ENCODE measurements at regions not wholly inside any gene's neighbourhood (a gene's known extent, or its start where the extent isn't known, plus 50 kb on each side); places are given as distances from the start of the nearest gene placed in this dataset.

GRCh38 chr9:29004988-29005387, 1431.7 kb upstream of the C9orf72 start:
- Histone ChIP-seq H3K27me3 (replicated peaks; ENCODE audit: control insufficient read depth, insufficient read depth, low read length) (peaks cover 3% of the 10 kb centered on the region), H3K4me1 (ENCODE audit: control insufficient read depth, insufficient read depth, low read length) (no peaks in the 10 kb centered on the region), H3K9ac (ENCODE audit: low read length) (no peak overlapping the region), H3K9me3 (ENCODE audit: control insufficient read depth, low read length) (no peaks in the 10 kb centered on the region), H3K36me3 (ENCODE audit: control insufficient read depth, insufficient read depth, low read length, severe bottlenecking) (no peaks in the 10 kb centered on the region), H3K4me3 (ENCODE audit: low read length) (no peak overlapping the region)
- DNase-seq (ENCODE audit: low read depth): no peak

GRCh38 chr9:29006628-29007027, 1433.3 kb upstream of the C9orf72 start:
- H3K9ac ChIP-seq (ENCODE audit: low read length): no peak overlapping the region
- DNase-seq (ENCODE audit: low read depth): no peak
- no peaks in the 10 kb centered on the region for H3K4me1 ChIP-seq (ENCODE audit: control insufficient read depth, insufficient read depth, low read length)
- H3K36me3 ChIP-seq (ENCODE audit: control insufficient read depth, insufficient read depth, low read length, severe bottlenecking): no peaks in the 10 kb centered on the region
- H3K27me3 ChIP-seq (replicated peaks; ENCODE audit: control insufficient read depth, insufficient read depth, low read length): peaks cover 3% of the 10 kb centered on the region
- no peaks in the 10 kb centered on the region for H3K9me3 ChIP-seq (ENCODE audit: control insufficient read depth, low read length)
- no peak overlapping the region for H3K4me3 ChIP-seq (ENCODE audit: low read length)

GRCh38 chr9:29012911-29013310, 1439.6 kb upstream of the C9orf72 start:
- no peak for DNase-seq (ENCODE audit: low read depth)
- H3K36me3 ChIP-seq (ENCODE audit: control insufficient read depth, insufficient read depth, low read length, severe bottlenecking): no peaks in the 10 kb centered on the region
- H3K4me3 ChIP-seq (ENCODE audit: low read length): no peak overlapping the region
- no peaks in the 10 kb centered on the region for H3K9me3 ChIP-seq (ENCODE audit: control insufficient read depth, low read length)
- H3K27me3 ChIP-seq (replicated peaks; ENCODE audit: control insufficient read depth, insufficient read depth, low read length): no peaks in the 10 kb centered on the region
- H3K9ac ChIP-seq (ENCODE audit: low read length): no peak overlapping the region
- no peaks in the 10 kb centered on the region for H3K4me1 ChIP-seq (ENCODE audit: control insufficient read depth, insufficient read depth, low read length)

GRCh38 chr9:29021632-29022031, 1448.4 kb upstream of the C9orf72 start:
- no peaks in the 10 kb centered on the region for H3K9me3 ChIP-seq (ENCODE audit: control insufficient read depth, low read length)
- no peak overlapping the region for H3K4me3 ChIP-seq (ENCODE audit: low read length)
- no peak overlapping the region for H3K9ac ChIP-seq (ENCODE audit: low read length)
- no peak for DNase-seq (ENCODE audit: low read depth)
- no peaks in the 10 kb centered on the region for H3K27me3 ChIP-seq (replicated peaks; ENCODE audit: control insufficient read depth, insufficient read depth, low read length)
- no peaks in the 10 kb centered on the region for H3K36me3 ChIP-seq (ENCODE audit: control insufficient read depth, insufficient read depth, low read length, severe bottlenecking)
- H3K4me1 ChIP-seq (ENCODE audit: control insufficient read depth, insufficient read depth, low read length): no peaks in the 10 kb centered on the region

GRCh38 chr9:29038332-29038731, 1465.1 kb upstream of the C9orf72 start:
- H3K9ac ChIP-seq (ENCODE audit: low read length): no peak overlapping the region
- H3K27me3 ChIP-seq (replicated peaks; ENCODE audit: control insufficient read depth, insufficient read depth, low read length): no peaks in the 10 kb centered on the region
- peaks cover 10% of the 10 kb centered on the region for H3K4me1 ChIP-seq (ENCODE audit: control insufficient read depth, insufficient read depth, low read length)
- no peak overlapping the region for H3K4me3 ChIP-seq (ENCODE audit: low read length)
- H3K36me3 ChIP-seq (ENCODE audit: control insufficient read depth, insufficient read depth, low read length, severe bottlenecking): no peaks in the 10 kb centered on the region
- H3K9me3 ChIP-seq (ENCODE audit: control insufficient read depth, low read length): no peaks in the 10 kb centered on the region
- DNase-seq (ENCODE audit: low read depth): no peak

GRCh38 chr9:29039258-29039657, 1466.0 kb upstream of the C9orf72 start:
- H3K4me1 ChIP-seq (ENCODE audit: control insufficient read depth, insufficient read depth, low read length): peaks cover 10% of the 10 kb centered on the region
- no peaks in the 10 kb centered on the region for H3K27me3 ChIP-seq (replicated peaks; ENCODE audit: control insufficient read depth, insufficient read depth, low read length)
- no peaks in the 10 kb centered on the region for H3K36me3 ChIP-seq (ENCODE audit: control insufficient read depth, insufficient read depth, low read length, severe bottlenecking)
- no peak overlapping the region for H3K4me3 ChIP-seq (ENCODE audit: low read length)
- no peaks in the 10 kb centered on the region for H3K9me3 ChIP-seq (ENCODE audit: control insufficient read depth, low read length)
- H3K9ac ChIP-seq (ENCODE audit: low read length): no peak overlapping the region
- no peak for DNase-seq (ENCODE audit: low read depth)

- peaks cover 10% of the 10 kb centered on the region for H3K4me1 ChIP-seq (ENCODE audit: control insufficient read depth, insufficient read depth, low read length)
- H3K9me3 ChIP-seq (ENCODE audit: control insufficient read depth, low read length): no peaks in the 10 kb centered on the region
- DNase-seq (ENCODE audit: low read depth): no peak
- no peak overlapping the region for H3K9ac ChIP-seq (ENCODE audit: low read length)
- H3K36me3 ChIP-seq (ENCODE audit: control insufficient read depth, insufficient read depth, low read length, severe bottlenecking): no peaks in the 10 kb centered on the region
- H3K4me3 ChIP-seq (ENCODE audit: low read length): no peak overlapping the region
- H3K27me3 ChIP-seq (replicated peaks; ENCODE audit: control insufficient read depth, insufficient read depth, low read length): no peaks in the 10 kb centered on the region
Measured at GRCh38 chr9:29043072-29043471, 1469.8 kb upstream of the C9orf72 start.

- no peak for DNase-seq (ENCODE audit: low read depth)
- Histone ChIP-seq H3K36me3 (ENCODE audit: control insufficient read depth, insufficient read depth, low read length, severe bottlenecking) (no peaks in the 10 kb centered on the region), H3K4me1 (ENCODE audit: control insufficient read depth, insufficient read depth, low read length) (no peaks in the 10 kb centered on the region), H3K27me3 (replicated peaks; ENCODE audit: control insufficient read depth, insufficient read depth, low read length) (no peaks in the 10 kb centered on the region), H3K4me3 (ENCODE audit: low read length) (no peak overlapping the region), H3K9me3 (ENCODE audit: control insufficient read depth, low read length) (no peaks in the 10 kb centered on the region), H3K9ac (ENCODE audit: low read length) (no peak overlapping the region)
Measured at GRCh38 chr9:29044959-29045358, 1471.7 kb upstream of the C9orf72 start.

GRCh38 chr9:29060041-29060440, 1486.8 kb upstream of the C9orf72 start:
- no peak overlapping the region for H3K9ac ChIP-seq (ENCODE audit: low read length)
- no peaks in the 10 kb centered on the region for H3K27me3 ChIP-seq (replicated peaks; ENCODE audit: control insufficient read depth, insufficient read depth, low read length)
- H3K4me1 ChIP-seq (ENCODE audit: control insufficient read depth, insufficient read depth, low read length): peaks cover 3% of the 10 kb centered on the region
- no peak for DNase-seq (ENCODE audit: low read depth)
- no peaks in the 10 kb centered on the region for H3K9me3 ChIP-seq (ENCODE audit: control insufficient read depth, low read length)
- no peaks in the 10 kb centered on the region for H3K36me3 ChIP-seq (ENCODE audit: control insufficient read depth, insufficient read depth, low read length, severe bottlenecking)
- peak overlapping the region; percentile 17 for H3K4me3 ChIP-seq (ENCODE audit: low read length)

GRCh38 chr9:29062446-29062845, 1489.2 kb upstream of the C9orf72 start:
- Histone ChIP-seq H3K4me1 (ENCODE audit: control insufficient read depth, insufficient read depth, low read length) (peaks cover 3% of the 10 kb centered on the region), H3K9ac (ENCODE audit: low read length) (no peak overlapping the region), H3K36me3 (ENCODE audit: control insufficient read depth, insufficient read depth, low read length, severe bottlenecking) (no peaks in the 10 kb centered on the region), H3K4me3 (ENCODE audit: low read length) (no peak overlapping the region), H3K27me3 (replicated peaks; ENCODE audit: control insufficient read depth, insufficient read depth, low read length) (no peaks in the 10 kb centered on the region), H3K9me3 (ENCODE audit: control insufficient read depth, low read length) (no peaks in the 10 kb centered on the region)
- no peak for DNase-seq (ENCODE audit: low read depth)

- Histone ChIP-seq H3K9ac (ENCODE audit: low read length) (no peak overlapping the region), H3K4me3 (ENCODE audit: low read length) (no peak overlapping the region), H3K27me3 (replicated peaks; ENCODE audit: control insufficient read depth, insufficient read depth, low read length) (no peaks in the 10 kb centered on the region), H3K36me3 (ENCODE audit: control insufficient read depth, insufficient read depth, low read length, severe bottlenecking) (no peaks in the 10 kb centered on the region), H3K4me1 (ENCODE audit: control insufficient read depth, insufficient read depth, low read length) (peaks cover 3% of the 10 kb centered on the region), H3K9me3 (ENCODE audit: control insufficient read depth, low read length) (no peaks in the 10 kb centered on the region)
- DNase-seq (ENCODE audit: low read depth): no peak
Measured at GRCh38 chr9:29063031-29063430, 1489.8 kb upstream of the C9orf72 start.

- Histone ChIP-seq H3K4me1 (ENCODE audit: control insufficient read depth, insufficient read depth, low read length) (peaks cover 7% of the 10 kb centered on the region), H3K4me3 (ENCODE audit: low read length) (no peak overlapping the region), H3K9ac (ENCODE audit: low read length) (no peak overlapping the region), H3K9me3 (ENCODE audit: control insufficient read depth, low read length) (no peaks in the 10 kb centered on the region), H3K27me3 (replicated peaks; ENCODE audit: control insufficient read depth, insufficient read depth, low read length) (no peaks in the 10 kb centered on the region), H3K36me3 (ENCODE audit: control insufficient read depth, insufficient read depth, low read length, severe bottlenecking) (no peaks in the 10 kb centered on the region)
- DNase-seq (ENCODE audit: low read depth): no peak
Measured at GRCh38 chr9:29066141-29066640, 1492.9 kb upstream of the C9orf72 start.

Data from adipocyte (in vitro differentiated cells).